ENCODE measurements at regions not wholly inside any gene's neighbourhood (a gene's known extent, or its start where the extent isn't known, plus 50 kb on each side); places are given as distances from the start of the nearest gene placed in this dataset.

DNA sequence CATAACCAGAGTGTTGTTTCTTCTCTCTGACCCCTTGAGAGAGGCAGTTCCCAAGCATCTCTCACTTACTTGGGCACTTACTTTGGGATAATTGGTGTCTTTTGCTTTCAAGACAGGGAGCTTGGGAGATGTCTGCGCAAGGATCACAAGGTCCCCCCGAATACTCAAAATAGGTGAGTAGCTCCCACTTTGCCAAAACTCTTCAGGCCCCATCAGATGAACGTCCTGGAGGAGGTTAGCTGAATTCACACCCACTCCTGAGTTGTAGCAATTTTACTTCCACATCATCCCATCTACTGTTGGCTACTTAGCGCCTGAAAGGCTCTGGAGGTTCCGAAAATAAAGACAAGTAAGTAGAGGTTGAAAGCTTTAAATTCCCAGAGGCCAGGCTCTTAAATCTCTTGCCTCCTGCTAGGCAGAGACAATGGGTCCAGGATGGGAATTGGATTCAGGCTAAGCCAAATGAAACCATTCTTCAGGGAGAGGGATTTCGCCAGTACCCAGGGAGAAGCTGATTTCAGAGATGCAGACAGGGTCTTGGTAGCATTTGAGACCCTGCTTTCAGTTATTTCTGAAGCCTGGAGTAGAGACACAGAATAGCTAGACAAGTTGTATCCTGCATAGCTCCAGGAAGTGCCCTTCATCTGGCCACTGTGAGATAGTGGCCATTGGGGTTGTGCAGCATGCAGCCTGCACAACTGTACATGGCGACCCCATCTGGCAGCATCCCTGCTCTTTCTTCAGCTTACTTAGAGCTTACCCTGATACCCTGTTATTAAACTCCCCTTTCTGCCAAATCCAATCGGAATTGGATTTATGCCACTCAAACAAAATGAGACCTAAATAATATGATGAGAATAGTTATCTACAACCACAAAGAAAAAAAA, 60.1 kb downstream of the BOD1 start:
- DNase-seq (ENCODE audit: low read depth in 1 of 2, low spot score in 2 of 2), result no peak
- Histone ChIP-seq H3K79me2 (ENCODE audit: control insufficient read depth in 1 of 2, insufficient read depth in 2 of 2, low read length in 2 of 2) (no peaks in the 10 kb centered on the region), H2BK20ac (ENCODE audit: low read length) (0 out of 2 replicates have a peak overlapping the region, but pooled peaks have one; percentile 37), H2AK5ac (ENCODE audit: low read depth, low read length) (no peak overlapping the region), H2AFZ (ENCODE audit: low read length) (no peak overlapping the region; the same call in 1 of the 2 replicates), H4K8ac (ENCODE audit: extremely low read depth, insufficient read depth, low read length) (no peak overlapping the region), H3K36me3 (ENCODE audit: control insufficient read depth in 2 of 4, insufficient read depth in 4 of 4, low read length in 3 of 4) (no peaks in the 10 kb centered on the region), H2BK15ac (ENCODE audit: low read length) (no peak overlapping the region), H4K20me1 (replicated peaks in 1 of 2; ENCODE audit: control insufficient read depth in 1 of 2, insufficient read depth in 2 of 2, low read length in 2 of 2) (no peaks in the 10 kb centered on the region), H4K91ac (replicated peaks; ENCODE audit: insufficient read length, low read length) (no peak overlapping the region), H2BK5ac (ENCODE audit: low read depth, low read length) (no peak overlapping the region), H3K4me3 (ENCODE audit: extremely low read depth in 1 of 4, insufficient read depth in 2 of 4, low read depth in 3 of 4, low read length in 4 of 4) (no peak overlapping the region), H3K9me3 (ENCODE audit: insufficient read depth in 2 of 2, low read depth in 1 of 2, low read length in 1 of 2) (peaks cover 0 to 6% of the 10 kb centered on the region in 2 experiments; a peak in 1 of 4 replicates), H4K5ac (ENCODE audit: insufficient read length, low read depth, low read length) (no peak overlapping the region), H3K23me2 (ENCODE audit: low read depth, low read length) (no peaks in the 10 kb centered on the region; the same call in 1 of the 2 replicates), H2BK120ac (replicated peaks; ENCODE audit: low read depth, low read length) (no peak overlapping the region), H2BK12ac (ENCODE audit: low read depth, low read length) (no peak overlapping the region), H3K79me1 (ENCODE audit: low read depth, low read length) (no peaks in the 10 kb centered on the region), H3K4me2 (ENCODE audit: insufficient read depth in 1 of 2, low read depth in 2 of 2, low read length in 2 of 2) (no peak overlapping the region; a peak in 1 of 4 replicates), H3K23ac (ENCODE audit: insufficient read length) (no peak overlapping the region), H3K27ac (ENCODE audit: low read depth, low read length) (no peak overlapping the region), H3K18ac (ENCODE audit: extremely low read depth, low read length) (no peak overlapping the region), H3K56ac (replicated peaks; ENCODE audit: insufficient read length, low read depth, low read length) (no peak overlapping the region), H3K4ac (replicated peaks; ENCODE audit: insufficient read length, low read depth, low read length) (no peak overlapping the region), H3K14ac (ENCODE audit: insufficient read length) (no peak overlapping the region), H3K27me3 (replicated peaks in 1 of 4; ENCODE audit: control insufficient read depth in 3 of 4, extremely low read depth in 1 of 4, insufficient read depth in 3 of 4, low read length in 3 of 4) (no peaks in the 10 kb centered on the region; a peak in 1 of 7 replicates), H3K9ac (replicated peaks in 1 of 4; ENCODE audit: extremely low read depth in 1 of 4, low read depth in 3 of 4, low read length in 3 of 4) (no peak overlapping the region), H3K4me1 (replicated peaks in 1 of 4; ENCODE audit: control insufficient read depth in 3 of 4, insufficient read depth in 4 of 4, low read length in 3 of 4) (peaks cover 0 to 8% (median 4%) of the 10 kb centered on the region in 4 experiments; a peak in 5 of 7 replicates)
- TF ChIP-seq RAD21 (IDR thresholded peaks at IDR 0.05 in 1 of 2, conservative IDR thresholded peaks at IDR 0.05 in 1 of 2; ENCODE audit: low read depth in 2 of 2, low read length in 2 of 2), result peak in 1 of 2 experiments; percentile 11; a peak in 1 of 4 replicates
- TF ChIP-seq FOSL1 (IDR thresholded peaks at IDR 0.05; ENCODE audit: insufficient read depth, low read depth, low read length), result no peak
- TF ChIP-seq KDM1A (IDR thresholded peaks at IDR 0.05; ENCODE audit: borderline replicate concordance, low read length), result 0 out of 2 replicates have a peak, but pooled peaks have one; percentile 26
- ChIA-PET POLR2A (ENCODE audit: partially characterized antibody) (interaction anchor here (2.1 kb wide), 1 partner anchor 227 kb away, joined by 7 read pairs; no protein-coding TSS in a partner anchor), CTCF (ENCODE audit: partially characterized antibody) (interaction anchor here (0.6 to 1.5 kb wide), 13 partner anchors 9 to 428 kb away, joined by 3 to 6 read pairs (median 3); no protein-coding TSS in a partner anchor)
- no peak for FAIRE-seq
- 68% methylated on average over 8 of the region's 8 CpGs; no CpG with 5 or more reads in 1 of the 2 experiments for WGBS, 2 experiments (ENCODE audit: extremely low coverage in 1 of 2, insufficient coverage in 1 of 2, insufficient read length in 1 of 2, insufficient replicate concordance in 2 of 2, low coverage in 1 of 2, low lambda C conversion rate in 2 of 2, missing lambda C conversion rate in 1 of 2)

Data from H1 (cell line).